HL-60 (cell line): ENCODE measurements at regions not wholly inside any gene's neighbourhood (a gene's known extent, or its start where the extent isn't known, plus 50 kb on each side); places are given as distances from the start of the nearest gene placed in this dataset.
A peak's percentile ranks its signal among the peaks of the same experiment; 100 is the strongest.

ENCODE experiments used
- DNase-seq, 2 experiments: peaks; one replicate each; pipeline ENCODE4 v3.0.0-alpha.2; 2010 to 2020; ENCODE audit warnings: low read depth in 1 of 2, low spot score in 1 of 2
- H3K27ac ChIP-seq: fragments of 250-450 bp; sonication (Bioruptor Pico); replicated peaks from 2 replicates; pipeline ENCODE4 v1.5.1; 2020; ENCODE audit warnings: mild to moderate bottlenecking, moderate library complexity
- H3K27me3 ChIP-seq: fragments of 250-450 bp; sonication (Bioruptor Pico); 2 replicates; pipeline ENCODE4 v1.5.1; 2021; ENCODE audit warnings: mild to moderate bottlenecking, moderate library complexity; ENCODE audit not compliant: insufficient read depth, poor library complexity, severe bottlenecking
- H3K4me3 ChIP-seq: replicated peaks from 2 replicates; pipeline ENCODE4 v1.5.1; 2011; ENCODE audit warnings: mild to moderate bottlenecking, control low read depth, low read length; ENCODE audit not compliant: insufficient read depth
- GABPA ChIP-seq: IDR thresholded peaks from 2 replicates; pipeline ENCODE4 v1.6.1; 2012; ENCODE audit warnings: low read depth
- POLR2AphosphoS5 ChIP-seq: IDR thresholded peaks from 2 replicates; pipeline ENCODE4 v1.6.1; 2012; ENCODE audit warnings: low read depth
- SPI1 ChIP-seq: IDR thresholded peaks from 2 replicates; pipeline ENCODE4 v1.6.1; 2012; ENCODE audit warnings: low read depth, mild to moderate bottlenecking, borderline replicate concordance
- TF ChIP-seq, protein P1 (sequence below): IDR thresholded peaks from 2 replicates; pipeline ENCODE4 v1.6.1; 2012; ENCODE audit warnings: low read depth; ENCODE audit not compliant: insufficient replicate concordance
- TF ChIP-seq, protein P2 (sequence below): IDR thresholded peaks from one replicate; pipeline ENCODE4 v1.5.1; 2011; ENCODE audit warnings: low read length, control low read depth, inconsistent platforms; ENCODE audit not compliant: insufficient read depth

DNA sequence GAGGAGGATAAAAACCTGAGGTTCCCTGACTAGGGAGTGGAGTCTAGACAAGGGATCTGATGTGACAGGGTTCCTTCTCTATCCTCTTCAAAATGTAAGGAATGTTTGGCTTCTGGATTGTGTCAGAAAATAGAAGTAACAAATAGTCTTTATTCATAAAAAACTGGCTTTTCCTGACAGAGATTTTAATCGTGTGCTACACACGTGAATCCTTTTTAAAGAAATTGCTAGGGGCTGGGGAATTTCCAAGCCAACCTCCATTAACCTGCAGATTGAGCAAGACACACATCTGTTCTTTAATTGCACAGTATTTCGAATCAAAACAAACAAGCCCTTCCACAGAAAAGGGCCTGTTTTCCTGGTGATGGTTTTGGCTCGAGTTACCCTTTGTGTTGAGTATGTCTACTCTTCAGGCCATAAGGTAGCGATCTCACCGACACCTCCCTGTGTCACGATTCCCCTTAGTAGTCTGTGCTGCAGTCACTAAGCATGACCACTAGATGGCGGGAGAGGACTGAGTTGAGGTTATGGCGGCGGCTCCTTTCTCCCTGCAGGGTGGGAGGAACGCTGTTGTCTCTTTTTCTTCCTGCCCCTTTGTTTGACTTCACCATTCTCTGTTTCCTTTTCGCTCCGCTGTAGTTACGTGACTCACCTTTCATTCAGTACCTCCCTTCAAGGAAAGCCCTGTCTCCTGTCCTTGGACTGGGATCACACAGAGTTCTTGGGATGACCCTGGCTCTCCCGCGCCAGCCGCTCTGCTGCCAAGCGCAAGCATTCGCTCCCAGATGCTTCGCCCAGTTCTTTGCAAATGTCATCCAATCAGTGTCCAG lies 137.1 kb upstream of the SLC24A2 start:
- TF ChIP-seq GABPA (no peak), POLR2AphosphoS5 (no peak), SPI1 (no peak)
- TF ChIP-seq, protein P1, sequence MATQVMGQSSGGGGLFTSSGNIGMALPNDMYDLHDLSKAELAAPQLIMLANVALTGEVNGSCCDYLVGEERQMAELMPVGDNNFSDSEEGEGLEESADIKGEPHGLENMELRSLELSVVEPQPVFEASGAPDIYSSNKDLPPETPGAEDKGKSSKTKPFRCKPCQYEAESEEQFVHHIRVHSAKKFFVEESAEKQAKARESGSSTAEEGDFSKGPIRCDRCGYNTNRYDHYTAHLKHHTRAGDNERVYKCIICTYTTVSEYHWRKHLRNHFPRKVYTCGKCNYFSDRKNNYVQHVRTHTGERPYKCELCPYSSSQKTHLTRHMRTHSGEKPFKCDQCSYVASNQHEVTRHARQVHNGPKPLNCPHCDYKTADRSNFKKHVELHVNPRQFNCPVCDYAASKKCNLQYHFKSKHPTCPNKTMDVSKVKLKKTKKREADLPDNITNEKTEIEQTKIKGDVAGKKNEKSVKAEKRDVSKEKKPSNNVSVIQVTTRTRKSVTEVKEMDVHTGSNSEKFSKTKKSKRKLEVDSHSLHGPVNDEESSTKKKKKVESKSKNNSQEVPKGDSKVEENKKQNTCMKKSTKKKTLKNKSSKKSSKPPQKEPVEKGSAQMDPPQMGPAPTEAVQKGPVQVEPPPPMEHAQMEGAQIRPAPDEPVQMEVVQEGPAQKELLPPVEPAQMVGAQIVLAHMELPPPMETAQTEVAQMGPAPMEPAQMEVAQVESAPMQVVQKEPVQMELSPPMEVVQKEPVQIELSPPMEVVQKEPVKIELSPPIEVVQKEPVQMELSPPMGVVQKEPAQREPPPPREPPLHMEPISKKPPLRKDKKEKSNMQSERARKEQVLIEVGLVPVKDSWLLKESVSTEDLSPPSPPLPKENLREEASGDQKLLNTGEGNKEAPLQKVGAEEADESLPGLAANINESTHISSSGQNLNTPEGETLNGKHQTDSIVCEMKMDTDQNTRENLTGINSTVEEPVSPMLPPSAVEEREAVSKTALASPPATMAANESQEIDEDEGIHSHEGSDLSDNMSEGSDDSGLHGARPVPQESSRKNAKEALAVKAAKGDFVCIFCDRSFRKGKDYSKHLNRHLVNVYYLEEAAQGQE, result no peak
- TF ChIP-seq, protein P2, sequence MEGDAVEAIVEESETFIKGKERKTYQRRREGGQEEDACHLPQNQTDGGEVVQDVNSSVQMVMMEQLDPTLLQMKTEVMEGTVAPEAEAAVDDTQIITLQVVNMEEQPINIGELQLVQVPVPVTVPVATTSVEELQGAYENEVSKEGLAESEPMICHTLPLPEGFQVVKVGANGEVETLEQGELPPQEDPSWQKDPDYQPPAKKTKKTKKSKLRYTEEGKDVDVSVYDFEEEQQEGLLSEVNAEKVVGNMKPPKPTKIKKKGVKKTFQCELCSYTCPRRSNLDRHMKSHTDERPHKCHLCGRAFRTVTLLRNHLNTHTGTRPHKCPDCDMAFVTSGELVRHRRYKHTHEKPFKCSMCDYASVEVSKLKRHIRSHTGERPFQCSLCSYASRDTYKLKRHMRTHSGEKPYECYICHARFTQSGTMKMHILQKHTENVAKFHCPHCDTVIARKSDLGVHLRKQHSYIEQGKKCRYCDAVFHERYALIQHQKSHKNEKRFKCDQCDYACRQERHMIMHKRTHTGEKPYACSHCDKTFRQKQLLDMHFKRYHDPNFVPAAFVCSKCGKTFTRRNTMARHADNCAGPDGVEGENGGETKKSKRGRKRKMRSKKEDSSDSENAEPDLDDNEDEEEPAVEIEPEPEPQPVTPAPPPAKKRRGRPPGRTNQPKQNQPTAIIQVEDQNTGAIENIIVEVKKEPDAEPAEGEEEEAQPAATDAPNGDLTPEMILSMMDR, result peak; percentile 69
- Histone ChIP-seq H3K27ac (no peak overlapping the region), H3K27me3 (no peaks in the 10 kb centered on the region), H3K4me3 (no peak overlapping the region)
- peak; percentile 20 to 45 for DNase-seq

DNA sequence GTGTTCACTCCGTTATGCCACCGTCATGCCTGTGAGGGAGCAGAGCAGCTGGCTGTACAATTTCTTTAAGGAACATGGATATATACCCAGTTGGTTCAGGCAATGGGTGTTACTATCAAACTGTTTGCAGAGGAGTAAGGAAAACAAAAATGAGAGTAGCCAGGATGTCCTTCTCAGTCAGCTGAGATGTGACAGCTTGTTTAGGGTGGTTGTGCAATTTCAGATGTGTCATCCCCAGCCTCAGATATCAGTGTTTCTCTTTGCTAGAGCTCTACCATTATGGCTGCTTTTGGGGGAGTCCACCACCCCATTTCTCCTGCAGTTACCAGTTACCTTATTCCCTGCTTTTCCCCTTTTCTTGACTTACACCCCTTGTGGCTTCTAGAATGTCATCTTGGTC lies 135.2 kb upstream of the SLC24A2 start:
- no peak for DNase-seq
- Histone ChIP-seq H3K27ac (no peak overlapping the region), H3K4me3 (no peak overlapping the region), H3K27me3 (no peaks in the 10 kb centered on the region)
- TF ChIP-seq, protein P2, result no peak
- no peak for TF ChIP-seq POLR2AphosphoS5
- TF ChIP-seq SPI1, result no peak
- TF ChIP-seq, protein P1, result no peak
- no peak for TF ChIP-seq GABPA

DNA sequence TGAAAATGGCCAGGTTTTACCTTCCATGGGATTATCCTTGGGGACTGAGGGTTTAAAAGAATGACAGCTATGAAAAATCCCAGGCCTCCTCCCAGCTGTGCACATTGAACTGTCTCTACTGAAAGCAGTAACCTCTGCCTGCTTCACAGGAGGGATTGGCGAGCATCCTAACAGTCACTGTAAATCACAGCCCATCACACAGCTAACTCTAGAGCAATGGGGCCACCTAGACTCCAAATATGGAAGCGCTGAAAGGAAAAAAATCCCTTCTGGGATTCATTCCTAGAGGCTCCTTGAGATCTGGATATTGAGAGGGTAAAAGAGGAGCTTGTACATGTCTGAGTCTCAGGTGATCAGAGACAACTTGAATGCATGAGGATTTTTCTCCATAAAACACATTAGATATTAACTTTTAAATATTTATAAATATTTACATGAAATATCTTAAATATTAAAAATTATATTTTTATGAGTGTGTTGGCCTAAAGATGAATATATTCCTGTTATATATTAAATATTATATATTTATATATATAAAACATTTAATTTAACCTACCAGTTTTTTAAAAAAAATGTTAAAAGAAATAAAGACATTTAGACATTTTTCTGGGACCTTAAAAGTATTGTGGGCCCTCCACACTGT lies 133.8 kb upstream of the SLC24A2 start:
- H3K27ac ChIP-seq, result no peak overlapping the region
- H3K27me3 ChIP-seq, result no peaks in the 10 kb centered on the region
- H3K4me3 ChIP-seq, result no peak overlapping the region
- TF ChIP-seq, protein P1, result no peak
- TF ChIP-seq SPI1, result no peak
- TF ChIP-seq GABPA, result no peak
- TF ChIP-seq, protein P2, result no peak
- TF ChIP-seq POLR2AphosphoS5, result no peak
- DNase-seq, result no peak
